GM12801 (cell line): ENCODE measurements at regions not wholly inside any gene's neighbourhood (a gene's known extent, or its start where the extent isn't known, plus 50 kb on each side); places are given as distances from the start of the nearest gene placed in this dataset.

ENCODE experiments used
- CTCF ChIP-seq: IDR thresholded peaks from one replicate; pipeline ENCODE4 v1.5.1; 2011; ENCODE audit warnings: control low read depth; ENCODE audit not compliant: insufficient read length; ENCODE audit errors: extremely low read depth

- TF ChIP-seq CTCF, result no peak
Observed at GRCh38 chr1:30427545-30427944, 295.8 kb downstream of the MATN1 start.

- no peak for TF ChIP-seq CTCF
Observed at GRCh38 chr1:30425046-30425445, 298.3 kb downstream of the MATN1 start.

GRCh38 chr1:30423570-30423969 lies 299.8 kb downstream of the MATN1 start:
- no peak for TF ChIP-seq CTCF

- no peak for TF ChIP-seq CTCF
Observed at GRCh38 chr1:30422251-30422650, 301.1 kb downstream of the MATN1 start.

- TF ChIP-seq CTCF, result no peak
Observed at GRCh38 chr1:30420519-30421050, 302.8 kb downstream of the MATN1 start.

- TF ChIP-seq CTCF, result no peak
Observed at GRCh38 chr1:30419831-30420230, 303.6 kb downstream of the MATN1 start.

GRCh38 chr1:30418939-30419720 lies 304.3 kb downstream of the MATN1 start:
- no peak for TF ChIP-seq CTCF
